IgD-negative memory B cell (primary cell): ENCODE measurements at regions not wholly inside any gene's neighbourhood (a gene's known extent, or its start where the extent isn't known, plus 50 kb on each side); places are given as distances from the start of the nearest gene placed in this dataset.

Source experiments
- H3K27ac Mint-ChIP-seq, 3 donors: one replicate each; pipeline ENCODE4 v1.8.0; 2020 to 2022; ENCODE audit warnings: mild to moderate bottlenecking in 3 of 3, mixed read lengths in 3 of 3, moderate library complexity in 1 of 3
- H3K27me3 Mint-ChIP-seq: one replicate; pipeline ENCODE4 v1.8.0; 2021; ENCODE audit warnings: mixed read lengths
- H3K36me3 Mint-ChIP-seq: one replicate; pipeline ENCODE4 v1.8.0; 2020; ENCODE audit warnings: mild to moderate bottlenecking, mixed read lengths
- H3K4me1 Mint-ChIP-seq, 3 donors: one replicate each; pipeline ENCODE4 v1.8.0; 2020 to 2022; ENCODE audit warnings: mixed read lengths in 3 of 3, mild to moderate bottlenecking in 1 of 3
- H3K4me3 Mint-ChIP-seq, 4 donors: one replicate each; pipeline ENCODE4 v1.8.0; 2020 to 2022; ENCODE audit warnings: mild to moderate bottlenecking in 4 of 4, mixed read lengths in 4 of 4, moderate library complexity in 3 of 4
- H3K9me3 Mint-ChIP-seq, 3 donors: one replicate each; pipeline ENCODE4 v1.8.0; 2020 to 2021; ENCODE audit warnings: mixed read lengths in 3 of 3, mild to moderate bottlenecking in 1 of 3

- Mint-ChIP-seq H3K27me3 (no peaks in the 10 kb centered on the region), H3K36me3 (peaks cover 2% of the 10 kb centered on the region), H3K4me3 (no peak overlapping the region), H3K9me3 (peaks cover 0 to 10% (median 3%) of the 10 kb centered on the region in 3 donors), H3K27ac (peak overlapping the region in 1 of 3 donors; percentile 2), H3K4me1 (no peaks in the 10 kb centered on the region)
Observed at GRCh38 chr15:87805117-87805820, 451.3 kb downstream of the NTRK3 start.

DNA sequence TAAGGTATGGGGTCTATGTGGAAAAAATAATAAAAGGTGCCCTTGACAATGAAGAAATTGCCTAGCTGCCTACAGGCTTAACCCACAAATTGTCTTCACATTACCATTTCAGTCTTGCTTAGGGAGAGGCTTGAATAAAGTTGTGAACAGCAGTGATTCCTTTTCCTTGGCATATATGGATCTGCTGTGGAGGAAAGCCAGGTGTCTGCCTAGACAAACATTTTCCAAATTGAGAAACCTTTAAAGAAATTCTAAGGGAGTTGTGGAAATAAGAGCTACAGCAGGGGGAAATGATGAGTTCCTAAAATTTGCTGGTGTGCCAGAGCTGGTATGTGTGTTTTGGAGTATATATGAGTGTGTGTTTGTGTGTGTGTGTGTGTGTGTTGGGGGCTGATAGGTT is 452.1 kb downstream of the NTRK3 start:
- Mint-ChIP-seq H3K4me1 (no peaks in the 10 kb centered on the region), H3K9me3 (peaks cover 0 to 10% (median 3%) of the 10 kb centered on the region in 3 donors), H3K36me3 (no peaks in the 10 kb centered on the region), H3K27me3 (no peaks in the 10 kb centered on the region), H3K27ac (no peak overlapping the region), H3K4me3 (no peak overlapping the region)

DNA sequence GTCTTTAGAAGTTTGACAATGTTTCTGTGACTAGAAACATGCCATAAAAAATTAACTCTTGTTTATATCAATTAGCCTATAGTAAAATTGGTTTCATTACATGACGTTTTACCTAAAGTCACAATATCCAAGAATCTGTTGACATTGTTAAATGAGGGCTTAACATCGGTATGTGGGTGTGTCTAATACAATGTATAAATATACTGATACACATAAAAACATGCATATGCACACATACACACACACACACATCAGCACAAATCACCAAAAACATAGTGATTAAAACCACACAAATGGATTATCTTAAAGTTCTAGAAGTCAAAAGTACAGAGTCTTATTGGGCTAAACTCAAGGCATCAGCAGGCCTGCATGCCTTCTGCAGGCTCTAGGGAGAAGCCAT is 456.7 kb downstream of the NTRK3 start:
- Mint-ChIP-seq H3K4me3 (no peak overlapping the region), H3K4me1 (no peaks in the 10 kb centered on the region), H3K27me3 (no peaks in the 10 kb centered on the region), H3K9me3 (peaks cover 0 to 6% (median 0%) of the 10 kb centered on the region in 3 donors), H3K27ac (no peak overlapping the region), H3K36me3 (no peaks in the 10 kb centered on the region)

DNA sequence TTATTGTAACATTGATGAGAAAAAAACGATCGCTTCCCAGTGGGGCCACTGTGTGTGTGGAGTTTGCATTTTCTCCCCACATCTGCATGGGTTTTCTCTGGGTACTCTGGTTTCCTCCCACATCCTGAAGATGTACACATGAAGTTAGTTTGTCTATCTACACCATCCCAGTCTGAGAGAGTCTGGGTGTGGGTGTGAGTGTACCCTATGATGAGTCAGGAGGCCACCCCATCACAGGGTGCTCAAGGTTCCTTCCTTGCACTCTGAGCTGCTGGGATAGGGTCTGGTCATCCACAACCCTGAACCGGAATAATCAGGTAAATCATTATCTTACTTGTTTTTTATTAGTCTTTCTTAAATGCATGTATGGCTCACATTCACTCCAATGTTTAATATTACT is 457.1 kb downstream of the NTRK3 start:
- Mint-ChIP-seq H3K27ac (no peak overlapping the region), H3K4me1 (no peaks in the 10 kb centered on the region), H3K27me3 (no peaks in the 10 kb centered on the region), H3K4me3 (no peak overlapping the region), H3K9me3 (peaks cover 0 to 3% (median 0%) of the 10 kb centered on the region in 3 donors), H3K36me3 (no peaks in the 10 kb centered on the region)

DNA sequence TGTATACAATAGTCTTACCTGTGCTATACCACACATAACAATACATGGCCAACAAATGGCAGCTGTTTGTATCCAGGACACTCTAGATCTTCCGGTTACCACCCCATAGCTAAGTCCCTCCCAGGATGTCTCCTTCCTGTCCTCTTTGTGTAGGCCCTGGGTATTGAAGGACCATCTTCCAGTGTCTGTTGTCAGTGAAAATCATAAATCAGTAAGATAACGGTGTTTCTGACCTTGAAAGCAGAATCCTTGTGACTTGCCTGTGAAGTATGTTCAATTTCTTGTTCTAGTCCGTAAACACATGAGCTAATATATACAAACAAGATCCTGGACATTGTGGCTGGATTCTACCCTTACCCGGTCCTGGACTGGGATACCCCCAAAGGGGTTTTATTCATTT is 462.8 kb downstream of the NTRK3 start:
- Mint-ChIP-seq H3K36me3 (peaks cover 2% of the 10 kb centered on the region), H3K4me3 (no peak overlapping the region), H3K27ac (no peak overlapping the region), H3K27me3 (no peaks in the 10 kb centered on the region), H3K9me3 (no peaks in the 10 kb centered on the region), H3K4me1 (peaks cover 0 to 2% (median 1%) of the 10 kb centered on the region in 3 donors)

- no peaks in the 10 kb centered on the region for H3K9me3 Mint-ChIP-seq
- peaks cover 0 to 2% (median 1%) of the 10 kb centered on the region in 3 donors for H3K4me1 Mint-ChIP-seq
- H3K27me3 Mint-ChIP-seq: no peaks in the 10 kb centered on the region
- H3K4me3 Mint-ChIP-seq: no peak overlapping the region
- no peak overlapping the region for H3K27ac Mint-ChIP-seq
- H3K36me3 Mint-ChIP-seq: peaks cover 2% of the 10 kb centered on the region
Observed at GRCh38 chr15:87792250-87793040, 464.1 kb downstream of the NTRK3 start.

- Mint-ChIP-seq H3K27me3 (peaks cover 1% of the 10 kb centered on the region), H3K4me3 (no peak overlapping the region), H3K27ac (no peak overlapping the region), H3K4me1 (no peaks in the 10 kb centered on the region), H3K36me3 (no peaks in the 10 kb centered on the region), H3K9me3 (peaks cover 0 to 6% (median 2%) of the 10 kb centered on the region in 3 donors)
Observed at GRCh38 chr15:87781959-87782625, 474.4 kb downstream of the NTRK3 start.

GRCh38 chr15:87779746-87780145 is 476.8 kb downstream of the NTRK3 start:
- peaks cover 0 to 2% (median 0%) of the 10 kb centered on the region in 3 donors for H3K9me3 Mint-ChIP-seq
- H3K27me3 Mint-ChIP-seq: peaks cover 1% of the 10 kb centered on the region
- no peak overlapping the region for H3K27ac Mint-ChIP-seq
- no peaks in the 10 kb centered on the region for H3K36me3 Mint-ChIP-seq
- H3K4me1 Mint-ChIP-seq: no peaks in the 10 kb centered on the region
- H3K4me3 Mint-ChIP-seq: no peak overlapping the region

GRCh38 chr15:87778358-87778757 is 478.2 kb downstream of the NTRK3 start:
- H3K4me3 Mint-ChIP-seq: no peak overlapping the region
- peaks cover 1% of the 10 kb centered on the region for H3K27me3 Mint-ChIP-seq
- H3K27ac Mint-ChIP-seq: no peak overlapping the region
- no peaks in the 10 kb centered on the region for H3K36me3 Mint-ChIP-seq
- H3K9me3 Mint-ChIP-seq: peaks cover 0 to 1% (median 0%) of the 10 kb centered on the region in 3 donors
- H3K4me1 Mint-ChIP-seq: no peaks in the 10 kb centered on the region

DNA sequence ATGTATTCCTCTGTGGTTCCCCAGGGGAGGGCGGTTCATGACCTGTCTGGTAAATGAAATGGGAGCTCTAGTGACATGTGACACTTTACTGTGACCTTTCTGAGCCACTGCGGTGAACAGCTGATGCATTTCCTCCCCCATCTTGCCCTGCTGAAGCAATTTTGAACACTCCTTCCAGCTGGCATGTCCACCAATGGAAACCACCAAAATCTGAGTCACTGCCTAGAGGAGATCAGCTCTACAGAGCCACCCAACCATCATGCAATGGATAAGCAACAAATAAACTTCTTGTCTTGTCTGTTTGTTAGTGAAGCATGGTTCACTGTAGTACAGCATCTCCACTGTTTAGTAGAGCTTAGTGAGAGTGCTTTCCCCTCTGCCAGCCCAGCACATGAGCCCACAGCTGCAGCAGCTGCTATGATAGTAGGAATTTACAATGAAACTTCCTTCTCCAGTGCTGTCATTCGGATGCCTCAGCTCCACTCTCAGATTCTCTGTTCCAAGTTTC is 479.4 kb downstream of the NTRK3 start:
- H3K9me3 Mint-ChIP-seq: no peaks in the 10 kb centered on the region
- H3K4me1 Mint-ChIP-seq: no peaks in the 10 kb centered on the region
- peaks cover 1% of the 10 kb centered on the region for H3K27me3 Mint-ChIP-seq
- no peak overlapping the region for H3K4me3 Mint-ChIP-seq
- H3K36me3 Mint-ChIP-seq: no peaks in the 10 kb centered on the region
- no peak overlapping the region for H3K27ac Mint-ChIP-seq

DNA sequence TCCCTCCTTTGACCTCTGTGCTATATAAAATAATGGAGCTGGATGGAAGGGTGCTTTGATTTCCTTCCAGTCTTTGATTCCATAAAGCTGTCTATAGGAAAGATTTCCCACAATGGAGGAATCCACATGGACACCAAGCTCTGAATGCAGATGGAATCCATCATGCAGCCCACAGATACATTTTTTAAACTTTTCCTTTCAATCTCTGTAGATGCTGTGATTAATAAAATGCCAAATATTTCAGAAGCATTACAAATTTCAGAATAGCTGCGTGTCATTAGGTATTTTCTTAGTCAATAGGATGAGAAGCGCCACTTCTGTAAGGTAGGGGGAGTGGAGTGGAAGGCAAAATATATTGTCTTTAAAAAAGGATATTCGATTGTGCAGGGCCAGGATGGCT is 489.0 kb downstream of the NTRK3 start:
- H3K27me3 Mint-ChIP-seq: peaks cover 2% of the 10 kb centered on the region
- H3K4me1 Mint-ChIP-seq: peaks cover 0 to 6% (median 2%) of the 10 kb centered on the region in 3 donors
- H3K4me3 Mint-ChIP-seq: no peak overlapping the region
- H3K9me3 Mint-ChIP-seq: peaks cover 0 to 14% (median 2%) of the 10 kb centered on the region in 3 donors
- H3K27ac Mint-ChIP-seq: no peak overlapping the region
- H3K36me3 Mint-ChIP-seq: no peaks in the 10 kb centered on the region

- peaks cover 4% of the 10 kb centered on the region for H3K27me3 Mint-ChIP-seq
- H3K4me1 Mint-ChIP-seq: peaks cover 4 to 21% (median 13%) of the 10 kb centered on the region in 3 donors
- peaks cover 0 to 18% (median 4%) of the 10 kb centered on the region in 3 donors for H3K9me3 Mint-ChIP-seq
- H3K36me3 Mint-ChIP-seq: no peaks in the 10 kb centered on the region
- no peak overlapping the region for H3K4me3 Mint-ChIP-seq
- no peak overlapping the region for H3K27ac Mint-ChIP-seq
Observed at GRCh38 chr15:87764461-87765240, 491.9 kb downstream of the NTRK3 start.

- no peaks in the 10 kb centered on the region for H3K36me3 Mint-ChIP-seq
- peaks cover 0 to 16% (median 4%) of the 10 kb centered on the region in 3 donors for H3K9me3 Mint-ChIP-seq
- peaks cover 4 to 21% (median 13%) of the 10 kb centered on the region in 3 donors for H3K4me1 Mint-ChIP-seq
- no peak overlapping the region for H3K27ac Mint-ChIP-seq
- no peak overlapping the region for H3K4me3 Mint-ChIP-seq
- H3K27me3 Mint-ChIP-seq: peaks cover 4% of the 10 kb centered on the region
Observed at GRCh38 chr15:87763837-87764236, 492.7 kb downstream of the NTRK3 start.

DNA sequence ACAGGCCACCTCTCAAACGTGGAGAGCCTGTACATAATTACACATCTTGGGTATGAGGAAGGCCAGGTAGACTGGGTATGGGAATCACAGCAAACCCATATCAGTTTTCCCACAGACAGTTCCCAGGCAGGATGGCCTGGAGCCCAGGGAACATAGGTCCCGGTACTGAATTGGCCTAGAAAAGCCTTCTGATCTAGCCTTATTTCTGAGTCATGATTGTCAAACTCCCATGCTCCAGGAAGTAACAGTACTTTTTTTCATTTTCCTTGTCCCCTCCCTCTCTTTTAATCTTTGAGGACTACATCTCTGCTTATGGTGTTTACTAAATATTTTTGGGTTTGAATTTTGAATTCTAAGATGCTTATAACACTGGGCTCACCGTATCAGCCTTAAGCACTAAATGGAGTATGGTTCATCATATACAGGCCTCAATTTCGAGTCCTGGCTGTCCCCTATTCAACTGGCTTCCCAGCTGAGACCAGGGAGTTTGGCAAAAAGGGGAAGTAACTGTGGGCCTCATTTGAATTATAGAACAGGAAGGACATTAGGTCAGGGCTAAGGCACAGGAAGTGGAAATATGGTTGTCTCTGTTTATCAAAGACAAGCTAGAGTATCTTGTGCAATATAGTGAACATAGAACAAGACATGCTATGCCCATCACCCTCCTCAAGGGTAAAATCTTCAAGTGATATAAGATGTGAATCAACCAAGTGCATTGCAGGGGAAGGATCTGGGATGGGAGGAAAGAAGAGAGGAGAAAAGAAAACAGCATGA is 494.6 kb downstream of the NTRK3 start:
- H3K27me3 Mint-ChIP-seq: peaks cover 1% of the 10 kb centered on the region
- H3K27ac Mint-ChIP-seq: peak overlapping the region in 1 of 3 donors; percentile 1
- no peaks in the 10 kb centered on the region for H3K36me3 Mint-ChIP-seq
- H3K9me3 Mint-ChIP-seq: peaks cover 0 to 12% (median 4%) of the 10 kb centered on the region in 3 donors
- peaks cover 4 to 21% (median 13%) of the 10 kb centered on the region in 3 donors for H3K4me1 Mint-ChIP-seq
- H3K4me3 Mint-ChIP-seq: peak overlapping the region in 2 of 4 donors; percentile 19 to 68
